ENCODE measurements at regions not wholly inside any gene's neighbourhood (a gene's known extent, or its start where the extent isn't known, plus 50 kb on each side); places are given as distances from the start of the nearest gene placed in this dataset.
A peak's percentile ranks its signal among the peaks of the same experiment; 100 is the strongest.

- TF ChIP-seq EZH2phosphoT487 (IDR thresholded peaks at IDR 0.05; ENCODE audit: low read depth, severe bottlenecking, unreplicated experiment), result no peak
- TF ChIP-seq CTCF (IDR thresholded peaks at IDR 0.05; ENCODE audit: poor library complexity), result no peak
- no peak for TF ChIP-seq EZH2 (IDR thresholded peaks at IDR 0.05; ENCODE audit: borderline replicate concordance)
- H2AFZ ChIP-seq, result no peak overlapping the region
- no peaks in the 10 kb centered on the region for H4K20me1 ChIP-seq (ENCODE audit: insufficient read depth, poor library complexity, severe bottlenecking)
Measured at GRCh38 chr5:52692606-52693005, 95.1 kb upstream of the ITGA1 start.

GRCh38 chr5:52693280-52693679 lies 94.4 kb upstream of the ITGA1 start:
- no peak overlapping the region for H3K4me3 ChIP-seq
- peak; percentile 35 for DNase-seq (ENCODE audit: low spot score)

More at GRCh38 chr5:52692606-52693005, 95.1 kb upstream of the ITGA1 start:
- WGBS (ENCODE audit: low lambda C conversion rate, missing lambda C conversion rate), result 58% methylated on average over 1 of the region's 1 CpG
- Histone ChIP-seq H3K79me2 (no peaks in the 10 kb centered on the region), H3K36me3 (replicated peaks; ENCODE audit: insufficient read depth, low read depth) (no peaks in the 10 kb centered on the region), H3K9me3 (ENCODE audit: low read depth) (no peaks in the 10 kb centered on the region), H3K9me2 (replicated peaks; ENCODE audit: insufficient read depth) (no peaks in the 10 kb centered on the region), H3K27me3 (no peaks in the 10 kb centered on the region), H3K4me3 (no peak overlapping the region), H3K27ac (no peak overlapping the region), H3K4me1 (ENCODE audit: insufficient read depth) (peaks cover 4% of the 10 kb centered on the region), H3K4me2 (no peak overlapping the region)
- DNase-seq (ENCODE audit: low spot score), result no peak

GRCh38 chr5:52693836-52694235 lies 93.9 kb upstream of the ITGA1 start:
- H4K20me1 ChIP-seq (ENCODE audit: insufficient read depth, poor library complexity, severe bottlenecking), result no peaks in the 10 kb centered on the region
- peaks cover 4% of the 10 kb centered on the region for H3K4me1 ChIP-seq (ENCODE audit: insufficient read depth)
- no peak for DNase-seq (ENCODE audit: low spot score)
- WGBS (ENCODE audit: low lambda C conversion rate, missing lambda C conversion rate), result 96% methylated on average over 1 of the region's 1 CpG
- H3K27ac ChIP-seq, result no peak overlapping the region
- H3K79me2 ChIP-seq, result no peaks in the 10 kb centered on the region
- TF ChIP-seq EZH2 (IDR thresholded peaks at IDR 0.05; ENCODE audit: borderline replicate concordance) (no peak), CTCF (IDR thresholded peaks at IDR 0.05; ENCODE audit: poor library complexity) (no peak), EZH2phosphoT487 (IDR thresholded peaks at IDR 0.05; ENCODE audit: low read depth, severe bottlenecking, unreplicated experiment) (no peak)
- no peaks in the 10 kb centered on the region for H3K27me3 ChIP-seq
- H3K9me3 ChIP-seq (ENCODE audit: low read depth), result no peaks in the 10 kb centered on the region
- no peak overlapping the region for H3K4me3 ChIP-seq
- H3K36me3 ChIP-seq (replicated peaks; ENCODE audit: insufficient read depth, low read depth), result no peaks in the 10 kb centered on the region
- H3K9me2 ChIP-seq (replicated peaks; ENCODE audit: insufficient read depth), result no peaks in the 10 kb centered on the region
- H2AFZ ChIP-seq, result no peak overlapping the region
- H3K4me2 ChIP-seq, result no peak overlapping the region

More at GRCh38 chr5:52693280-52693679, 94.4 kb upstream of the ITGA1 start:
- Histone ChIP-seq H2AFZ (no peak overlapping the region), H3K4me1 (ENCODE audit: insufficient read depth) (peaks cover 4% of the 10 kb centered on the region), H3K9me3 (ENCODE audit: low read depth) (no peaks in the 10 kb centered on the region), H3K27ac (no peak overlapping the region), H3K36me3 (replicated peaks; ENCODE audit: insufficient read depth, low read depth) (no peaks in the 10 kb centered on the region), H3K4me2 (no peak overlapping the region), H3K79me2 (no peaks in the 10 kb centered on the region), H3K27me3 (no peaks in the 10 kb centered on the region), H4K20me1 (ENCODE audit: insufficient read depth, poor library complexity, severe bottlenecking) (no peaks in the 10 kb centered on the region), H3K9me2 (replicated peaks; ENCODE audit: insufficient read depth) (no peaks in the 10 kb centered on the region)
- TF ChIP-seq EZH2phosphoT487 (IDR thresholded peaks at IDR 0.05; ENCODE audit: low read depth, severe bottlenecking, unreplicated experiment) (no peak), CTCF (IDR thresholded peaks at IDR 0.05; ENCODE audit: poor library complexity) (peak; percentile 51), EZH2 (IDR thresholded peaks at IDR 0.05; ENCODE audit: borderline replicate concordance) (no peak)

- Histone ChIP-seq H3K36me3 (replicated peaks; ENCODE audit: insufficient read depth, low read depth) (no peaks in the 10 kb centered on the region), H3K9me3 (ENCODE audit: low read depth) (no peaks in the 10 kb centered on the region), H2AFZ (no peak overlapping the region), H3K27me3 (no peaks in the 10 kb centered on the region), H3K79me2 (no peaks in the 10 kb centered on the region), H4K20me1 (ENCODE audit: insufficient read depth, poor library complexity, severe bottlenecking) (no peaks in the 10 kb centered on the region), H3K4me1 (ENCODE audit: insufficient read depth) (peaks cover 4% of the 10 kb centered on the region), H3K27ac (no peak overlapping the region), H3K4me3 (no peak overlapping the region), H3K9me2 (replicated peaks; ENCODE audit: insufficient read depth) (no peaks in the 10 kb centered on the region), H3K4me2 (no peak overlapping the region)
- WGBS (ENCODE audit: low lambda C conversion rate, missing lambda C conversion rate), result 92% methylated on average over 3 of the region's 3 CpGs
- no peak for DNase-seq (ENCODE audit: low spot score)
- TF ChIP-seq EZH2 (IDR thresholded peaks at IDR 0.05; ENCODE audit: borderline replicate concordance), result no peak
Measured at GRCh38 chr5:52694648-52695047, 93.1 kb upstream of the ITGA1 start.

All from hepatocyte (in vitro differentiated cells).